ENCODE measurements at regions not wholly inside any gene's neighbourhood (a gene's known extent, or its start where the extent isn't known, plus 50 kb on each side); places are given as distances from the start of the nearest gene placed in this dataset.
A peak's percentile ranks its signal among the peaks of the same experiment; 100 is the strongest.

GRCh38 chr20:20967564-20968184 lies 138.5 kb downstream of the LINC00237 start:
- Histone ChIP-seq H4K20me1 (replicated peaks; ENCODE audit: control insufficient read depth, insufficient read depth, low read length) (no peaks in the 10 kb centered on the region), H3K36me3 (ENCODE audit: control insufficient read depth, insufficient read depth, low read length) (no peaks in the 10 kb centered on the region), H3K27ac (ENCODE audit: extremely low read depth, low read depth, low read length) (no peak overlapping the region), H3K4me3 (no peak overlapping the region), H3K9me1 (ENCODE audit: control insufficient read depth, insufficient read depth, low read length) (no peaks in the 10 kb centered on the region), H3K9me3 (replicated peaks; ENCODE audit: control insufficient read depth, insufficient read depth, low read depth, low read length) (no peaks in the 10 kb centered on the region), H3K4me2 (ENCODE audit: insufficient read depth, low read length) (no peak overlapping the region), H3K9ac (ENCODE audit: insufficient read depth in 1 of 2, low read depth in 2 of 2, low read length in 2 of 2) (no peak overlapping the region), H3K4me1 (replicated peaks in 1 of 2; ENCODE audit: control insufficient read depth in 2 of 2, insufficient read depth in 2 of 2, low read length in 2 of 2) (no peaks in the 10 kb centered on the region), H2AFZ (ENCODE audit: low read depth, low read length) (no peak overlapping the region), H3K79me2 (ENCODE audit: control insufficient read depth, insufficient read depth, low read length) (no peaks in the 10 kb centered on the region), H3K27me3 (ENCODE audit: control insufficient read depth in 2 of 2, insufficient read depth in 2 of 2, low read length in 2 of 2) (peaks cover 6 to 18% of the 10 kb centered on the region in 2 experiments)
- intact Hi-C loops (cut with micrococcal nuclease), result no loop called here
- WGBS (ENCODE audit: insufficient coverage, low coverage, missing lambda C conversion rate), result 0% methylated on average over 6 of the region's 10 CpGs
- CTCF ChIA-PET (ENCODE audit: low intra/inter-chr PET ratio), result no interaction called here
- in situ Hi-C loops (cut with MboI), result no loop called here
- no peak for TF ChIP-seq ZNF444 (CRISPR knock-in tag; IDR thresholded peaks at IDR 0.05)
- TF ChIP-seq PREB (CRISPR knock-in tag; IDR thresholded peaks at IDR 0.05), result no peak
- no peak for TF ChIP-seq POLR2G (IDR thresholded peaks at IDR 0.05; ENCODE audit: low read depth, low read length)
- TF ChIP-seq, protein P1, sequence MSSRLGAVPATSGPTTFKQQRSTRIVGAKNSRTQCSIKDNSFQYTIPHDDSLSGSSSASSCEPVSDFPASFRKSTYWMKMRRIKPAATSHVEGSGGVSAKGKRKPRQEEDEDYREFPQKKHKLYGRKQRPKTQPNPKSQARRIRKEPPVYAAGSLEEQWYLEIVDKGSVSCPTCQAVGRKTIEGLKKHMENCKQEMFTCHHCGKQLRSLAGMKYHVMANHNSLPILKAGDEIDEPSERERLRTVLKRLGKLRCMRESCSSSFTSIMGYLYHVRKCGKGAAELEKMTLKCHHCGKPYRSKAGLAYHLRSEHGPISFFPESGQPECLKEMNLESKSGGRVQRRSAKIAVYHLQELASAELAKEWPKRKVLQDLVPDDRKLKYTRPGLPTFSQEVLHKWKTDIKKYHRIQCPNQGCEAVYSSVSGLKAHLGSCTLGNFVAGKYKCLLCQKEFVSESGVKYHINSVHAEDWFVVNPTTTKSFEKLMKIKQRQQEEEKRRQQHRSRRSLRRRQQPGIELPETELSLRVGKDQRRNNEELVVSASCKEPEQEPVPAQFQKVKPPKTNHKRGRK (tag; IDR thresholded peaks at IDR 0.05), result 0 out of 2 replicates have a peak, but pooled peaks have one; percentile 13
- no peak for FAIRE-seq
- DNase-seq (ENCODE audit: extremely low read depth in 1 of 4, low spot score in 3 of 4), result no peak
- POLR2A ChIA-PET, result interaction anchor here (0.6 to 0.7 kb wide), 2 partner anchors 10 to 52 kb away, joined by 3 read pairs; no protein-coding TSS in a partner anchor
- no TSS peak for BruUV-seq (replicated peaks)
- ATAC-seq, result no peak

All from K562 (cell line).